ENCODE measurements at regions not wholly inside any gene's neighbourhood (a gene's known extent, or its start where the extent isn't known, plus 50 kb on each side); places are given as distances from the start of the nearest gene placed in this dataset.
"Not testable (repeated sequence)": the region's sequence is repeated elsewhere in the genome, so short reads cannot be mapped to it uniquely, and the experiment has no call there.

DNA sequence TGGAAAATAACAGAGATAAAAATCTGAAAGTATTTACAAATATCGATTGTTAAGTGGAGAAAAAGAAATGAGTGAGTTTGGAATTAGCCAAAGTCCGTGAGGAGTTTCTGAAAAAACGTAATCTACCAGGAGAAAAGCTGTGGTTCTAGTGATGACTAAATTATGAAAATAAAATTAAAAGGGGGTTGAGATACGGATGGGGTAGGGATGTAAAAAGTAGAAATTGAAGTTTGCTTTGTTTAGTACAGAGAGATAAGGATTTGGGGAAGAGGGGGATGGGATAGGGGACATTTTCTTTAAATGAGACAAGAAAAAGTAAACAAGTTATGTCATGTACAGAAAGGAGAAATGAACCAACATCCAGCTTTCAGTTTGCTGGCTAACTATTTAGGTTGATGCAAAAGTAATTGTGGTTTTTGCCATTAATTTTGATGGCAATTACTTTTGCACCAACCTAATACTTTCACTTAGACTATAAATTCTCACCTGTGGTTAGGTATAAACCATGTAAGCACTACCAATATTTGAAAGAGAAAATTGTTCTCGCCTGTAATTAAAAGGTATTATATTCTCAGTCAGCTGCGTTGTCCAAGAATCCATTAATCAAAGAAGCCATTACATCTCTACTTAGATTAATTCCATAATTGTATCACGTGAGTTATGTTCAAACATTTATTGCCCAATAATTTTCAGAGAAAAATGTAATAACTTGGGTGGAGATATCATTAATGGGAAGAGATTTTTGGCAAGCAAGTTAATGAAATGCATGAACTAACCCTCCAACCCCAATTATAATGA lies 143.0 kb upstream of the NRP1 start:
- ATAC-seq (ENCODE audit: poor library complexity) (no peak), DNase-seq (no peak)
- intact Hi-C loops (cut with DNase I): no loop called here

DNA sequence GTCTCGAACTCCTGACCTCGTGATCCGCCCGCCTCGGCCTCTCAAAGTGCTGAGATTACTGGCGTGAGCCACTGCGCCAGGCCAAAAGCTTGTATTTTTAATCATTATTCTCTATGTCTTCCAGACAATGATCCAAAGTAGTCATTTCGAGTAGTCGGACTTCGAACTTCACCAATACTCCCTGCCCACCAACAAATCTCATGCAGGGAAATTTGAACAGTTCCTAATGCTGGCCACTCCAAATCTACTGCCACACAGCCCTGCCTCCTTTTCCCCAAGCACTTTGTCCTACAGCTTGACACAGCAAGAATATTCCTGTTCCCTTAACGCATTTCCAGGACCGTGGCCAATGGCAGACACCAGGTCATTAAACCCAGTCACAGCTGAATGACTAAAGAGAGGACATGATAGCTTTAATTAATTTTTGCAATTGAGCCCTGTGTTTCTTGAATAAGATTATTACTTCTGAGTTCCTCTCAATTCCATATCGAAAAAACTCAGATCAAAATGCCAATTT lies 142.3 kb upstream of the NRP1 start:
- DNase-seq (no peak), ATAC-seq (ENCODE audit: poor library complexity) (peak; percentile 85)

DNA sequence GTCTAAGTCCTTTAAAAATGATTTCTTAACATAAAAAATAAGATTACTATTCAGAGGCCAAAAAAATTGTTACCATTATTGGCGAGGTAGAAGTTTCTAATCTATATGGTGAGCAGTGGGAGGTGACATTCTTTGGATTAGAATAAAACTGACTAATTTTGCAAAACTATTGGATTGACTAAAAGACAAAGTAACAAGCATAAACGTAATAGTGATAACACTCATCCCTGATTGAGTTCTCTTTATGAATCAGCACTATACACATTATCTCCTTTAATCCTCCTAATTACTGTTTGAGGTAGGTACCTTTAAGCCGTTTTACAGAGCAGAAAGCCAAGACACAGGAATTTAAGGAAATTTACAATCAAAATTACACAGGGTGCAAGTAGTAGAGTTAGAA lies 139.2 kb upstream of the NRP1 start:
- DNase-seq (no peak), ATAC-seq (ENCODE audit: poor library complexity) (no peak)
- intact Hi-C loops (cut with DNase I): no loop called here

More for the DNA sequence above, 142.3 kb upstream of the NRP1 start:
- intact Hi-C loops (cut with DNase I): no loop called here

DNA sequence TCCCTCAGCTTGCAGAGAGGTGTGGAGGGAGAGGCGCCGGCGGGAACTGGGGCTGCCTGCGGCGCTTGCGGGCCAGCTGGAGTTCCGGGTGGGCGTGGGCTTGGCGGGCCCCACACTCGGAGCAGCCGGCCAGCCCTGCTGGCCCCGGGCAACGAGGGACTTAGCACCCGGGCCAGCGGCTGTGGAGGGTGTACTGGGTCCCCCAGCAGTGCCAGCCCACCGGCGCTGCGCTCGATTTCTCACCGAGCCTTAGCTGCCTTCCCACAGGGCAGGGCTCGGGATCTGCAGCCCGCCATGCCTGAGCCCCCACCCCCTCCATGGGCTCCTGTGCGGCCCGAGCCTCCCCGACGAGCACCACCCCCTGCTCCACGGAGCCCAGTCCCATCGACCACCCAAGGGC lies 133.5 kb upstream of the NRP1 start:
- ATAC-seq (ENCODE audit: poor library complexity); intact Hi-C loops (cut with DNase I); DNase-seq: not testable (repeated sequence)

DNA sequence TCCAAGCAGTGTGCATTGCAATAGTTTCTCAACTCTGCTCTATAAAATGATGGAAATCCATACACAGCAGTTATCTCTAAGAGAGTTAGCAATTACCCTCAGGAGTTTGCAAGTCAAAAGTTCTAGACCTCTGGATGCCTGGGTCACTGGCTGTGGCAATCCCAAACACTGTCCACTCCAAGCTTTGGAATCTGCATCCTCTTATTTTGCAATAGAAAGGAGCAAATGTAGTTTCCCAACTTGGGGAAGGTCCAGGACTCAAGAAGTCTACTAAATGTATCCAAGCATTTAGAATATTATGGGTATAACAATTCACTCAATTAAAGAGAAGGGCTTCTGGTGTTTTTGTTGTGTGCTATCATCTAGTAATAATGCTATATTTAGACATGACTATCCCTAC lies 131.3 kb upstream of the NRP1 start:
- intact Hi-C loops (cut with DNase I): no loop called here
- ATAC-seq (ENCODE audit: poor library complexity): peak; percentile 48
- no peak for DNase-seq

DNA sequence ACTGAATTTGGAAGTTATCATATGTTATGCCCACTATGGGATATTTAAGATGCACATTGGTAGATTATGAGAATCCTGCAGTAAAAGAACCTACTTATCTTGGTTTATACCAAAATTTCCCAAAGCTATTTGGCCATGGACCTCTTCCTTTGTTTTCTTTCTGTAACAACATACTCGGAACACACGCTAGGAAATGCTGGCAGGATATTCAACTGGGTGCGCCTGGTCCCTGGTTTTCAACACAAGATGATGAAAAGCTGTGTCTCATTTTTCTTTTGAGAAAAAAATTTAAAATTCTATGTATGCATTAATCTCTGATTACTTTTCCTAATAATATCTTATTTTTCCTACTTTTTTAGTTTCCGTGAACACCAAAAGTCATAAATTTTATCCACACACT lies 128.5 kb upstream of the NRP1 start:
- no peak for ATAC-seq (ENCODE audit: poor library complexity)
- peak; percentile 48 for DNase-seq
- intact Hi-C loops (cut with DNase I): no loop called here

DNA sequence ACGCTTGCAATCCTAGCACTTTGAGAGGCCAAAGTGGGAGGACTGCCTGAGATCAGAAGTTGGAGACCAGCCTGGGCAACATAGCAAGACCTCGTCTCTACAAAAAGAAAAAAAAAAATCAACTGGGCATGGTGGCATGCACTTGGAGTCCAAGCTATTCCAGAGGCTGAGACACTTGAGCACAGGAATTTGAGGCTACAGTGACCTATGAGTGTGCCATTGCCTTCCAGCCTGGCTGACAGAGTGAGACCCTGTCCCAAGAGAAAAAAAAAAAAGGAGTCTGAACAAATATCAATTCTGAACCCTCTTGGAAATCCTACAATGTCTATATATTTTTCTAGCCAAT lies 126.8 kb upstream of the NRP1 start:
- intact Hi-C loops (cut with DNase I): no loop called here
- DNase-seq (no peak), ATAC-seq (ENCODE audit: poor library complexity) (peak; percentile 19)

DNA sequence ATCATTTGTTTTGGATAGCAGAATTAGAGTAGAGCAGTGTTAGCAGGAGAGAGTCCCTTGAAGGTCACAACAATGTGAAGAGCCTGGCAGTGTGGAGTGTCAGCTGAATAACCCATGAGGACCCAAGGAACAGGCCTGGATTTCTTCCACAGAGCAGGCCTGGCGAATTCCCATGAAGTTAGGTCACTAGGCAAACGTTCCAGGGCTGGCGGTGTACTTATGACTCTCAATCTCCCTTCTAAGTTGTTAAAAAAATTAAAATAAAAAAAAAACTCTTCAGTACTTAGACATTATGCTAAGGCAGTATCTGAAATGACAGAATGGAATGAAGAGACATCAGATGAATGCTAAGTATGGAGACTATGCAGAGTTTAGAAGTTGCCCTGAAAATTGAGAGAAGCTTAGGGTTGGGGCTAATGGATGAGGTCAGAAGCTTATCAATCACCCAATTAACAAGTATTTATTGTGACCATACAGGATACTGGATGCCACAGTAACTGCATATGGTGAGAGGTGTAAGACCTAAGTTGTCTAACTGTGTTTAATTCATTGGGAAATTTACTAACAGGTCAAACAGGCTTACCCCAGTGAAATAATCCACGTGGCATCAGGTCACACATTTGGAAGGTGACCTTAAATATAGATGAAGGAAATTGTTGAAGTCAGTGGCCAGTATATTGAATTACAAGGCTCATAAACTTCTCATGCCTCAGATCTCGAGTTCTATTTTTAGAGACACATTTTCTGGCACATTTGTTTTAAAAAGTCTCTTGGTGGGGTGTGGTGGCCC lies 126.2 kb upstream of the NRP1 start:
- DNase-seq: peak; percentile 77
- intact Hi-C loops (cut with DNase I): no loop called here
- peak; percentile 96 for ATAC-seq (ENCODE audit: poor library complexity)

DNA sequence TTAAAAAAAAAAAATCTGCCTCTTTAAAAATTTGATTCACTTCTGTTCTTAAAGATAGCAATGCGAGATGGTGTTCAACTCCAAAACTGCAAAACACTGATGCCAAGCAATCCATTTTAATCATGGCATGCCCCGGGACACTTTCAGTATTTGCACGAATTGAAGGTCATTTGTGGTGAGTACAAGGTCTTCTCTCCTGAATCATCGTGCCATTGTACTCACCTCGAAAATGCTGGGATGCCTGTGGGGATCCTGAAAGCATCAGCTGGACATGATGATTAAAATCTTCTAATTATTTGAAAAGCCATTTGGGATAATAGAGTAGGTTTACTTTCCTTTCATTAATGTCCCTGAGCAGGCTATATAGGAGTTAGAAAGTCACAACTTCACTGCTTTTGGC lies 125.1 kb upstream of the NRP1 start:
- ATAC-seq (ENCODE audit: poor library complexity): peak; percentile 10
- intact Hi-C loops (cut with DNase I): no loop called here
- no peak for DNase-seq

DNA sequence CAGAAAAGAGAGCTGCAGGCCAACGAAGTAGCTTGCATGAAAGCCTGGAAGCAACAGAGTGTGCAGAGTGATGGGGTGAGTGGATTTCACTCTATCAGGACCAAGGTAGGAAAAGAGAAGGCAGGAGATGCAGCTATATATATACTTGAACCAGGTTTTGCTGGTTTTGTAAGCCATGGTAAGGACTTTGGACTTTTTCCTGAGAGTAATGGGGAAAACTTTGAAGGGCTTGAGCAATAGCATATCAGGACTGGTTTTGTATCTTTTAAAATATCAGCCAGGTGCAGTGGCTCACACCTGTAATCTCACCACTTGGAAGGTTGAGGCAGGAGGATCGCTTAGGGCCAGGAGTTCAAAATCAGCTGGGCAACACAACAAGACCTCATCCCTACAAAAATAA lies 120.6 kb upstream of the NRP1 start:
- intact Hi-C loops (cut with DNase I): no loop called here
- ATAC-seq (ENCODE audit: poor library complexity) (no peak), DNase-seq (no peak)

DNA sequence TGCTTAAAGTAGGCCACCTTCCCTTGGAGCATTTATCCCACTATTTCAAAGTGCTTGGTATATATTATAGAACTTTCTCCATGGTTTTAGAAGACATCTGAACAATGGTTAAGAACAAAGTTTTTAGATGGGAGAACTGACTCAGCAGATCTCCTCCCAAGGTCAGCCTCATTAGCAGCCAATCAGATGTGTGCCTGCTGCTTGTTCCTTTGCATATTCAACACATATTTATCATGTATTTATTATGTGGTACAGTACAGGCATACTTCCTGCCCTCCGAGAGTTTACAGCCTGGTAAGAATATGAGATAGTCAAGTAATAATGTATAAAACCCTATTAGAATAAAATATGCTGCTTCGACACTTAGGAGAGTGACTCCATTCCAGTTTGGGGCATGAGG lies 120.1 kb upstream of the NRP1 start:
- no peak for ATAC-seq (ENCODE audit: poor library complexity)
- DNase-seq: no peak
- intact Hi-C loops (cut with DNase I): no loop called here

DNA sequence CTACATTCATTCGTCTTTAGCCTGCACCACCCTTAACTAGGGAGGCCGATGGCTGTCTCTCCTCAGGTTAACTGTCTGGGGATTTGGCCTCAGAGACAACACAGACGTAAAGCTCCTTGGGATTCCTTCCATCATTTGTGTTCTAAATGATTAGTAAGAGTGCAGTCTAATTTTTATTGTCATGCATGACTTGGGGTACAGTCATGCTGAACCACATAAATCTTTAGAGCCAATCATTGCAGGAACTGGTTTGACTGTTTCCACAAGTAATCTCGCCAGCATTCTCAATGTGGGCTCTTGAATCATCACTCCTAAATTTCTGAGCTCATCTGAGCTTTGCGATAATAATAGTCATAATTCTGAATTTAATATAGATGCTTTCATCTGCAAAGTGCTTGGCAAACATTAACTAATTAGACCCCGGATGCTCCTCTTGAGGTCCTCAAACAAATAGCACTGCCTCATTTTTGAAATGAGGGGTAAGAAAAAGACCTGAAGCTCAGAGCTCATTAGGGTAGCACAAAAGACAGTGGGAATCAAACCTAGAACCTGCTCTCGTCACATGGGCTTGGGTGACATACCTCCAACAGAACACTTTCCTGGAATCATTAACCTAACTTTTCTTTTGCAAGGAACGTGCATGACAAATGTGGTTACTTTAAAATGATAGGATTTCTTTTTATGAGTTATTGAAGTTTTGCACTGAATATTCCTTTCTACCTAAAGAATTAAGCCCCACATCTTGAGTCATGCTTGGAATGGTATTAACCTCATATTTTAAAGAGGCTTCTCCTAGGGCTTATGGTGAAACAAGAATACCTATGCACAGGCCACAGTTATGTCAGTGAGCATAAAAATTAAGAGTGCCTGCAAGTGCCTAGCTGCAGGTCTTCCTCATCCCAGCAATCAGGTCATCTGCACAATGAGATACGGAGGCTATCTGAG lies 118.9 kb upstream of the NRP1 start:
- ATAC-seq (ENCODE audit: poor library complexity) (no peak), DNase-seq (no peak)
- intact Hi-C loops (cut with DNase I): no loop called here

DNA sequence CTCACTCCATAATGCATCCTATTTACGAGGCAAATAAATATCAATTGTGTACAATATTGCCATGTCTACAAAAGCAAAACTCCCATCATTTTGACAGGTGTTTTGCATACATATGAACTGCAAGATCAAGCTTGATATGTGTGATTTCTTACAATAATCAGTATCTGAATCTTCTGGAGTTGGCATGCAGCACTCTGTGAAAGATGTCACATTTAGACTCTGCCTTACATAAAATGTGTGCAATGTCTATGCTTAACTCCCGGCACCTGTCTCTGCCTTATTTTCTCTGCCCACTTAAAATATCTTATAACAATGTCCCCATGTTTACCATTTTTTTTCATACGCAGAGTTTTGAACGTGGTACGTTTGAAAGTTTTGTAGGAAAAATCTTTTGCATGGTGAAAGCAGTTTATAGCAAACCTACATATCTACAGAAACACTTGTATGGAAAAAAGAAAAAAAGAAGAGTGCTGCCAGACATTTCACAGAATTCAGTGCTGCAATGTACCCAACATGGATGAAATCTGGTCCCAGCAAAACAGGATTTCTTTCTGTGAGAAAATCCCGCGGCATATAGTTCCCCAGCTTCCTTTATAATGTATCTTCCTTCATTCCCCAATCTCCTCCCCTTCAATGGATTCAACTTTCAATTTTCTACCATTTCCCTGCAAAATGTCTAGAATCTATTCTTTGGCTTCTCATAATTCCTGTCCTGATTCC lies 114.1 kb upstream of the NRP1 start:
- intact Hi-C loops (cut with DNase I): no loop called here
- DNase-seq (no peak), ATAC-seq (ENCODE audit: poor library complexity) (no peak)

DNA sequence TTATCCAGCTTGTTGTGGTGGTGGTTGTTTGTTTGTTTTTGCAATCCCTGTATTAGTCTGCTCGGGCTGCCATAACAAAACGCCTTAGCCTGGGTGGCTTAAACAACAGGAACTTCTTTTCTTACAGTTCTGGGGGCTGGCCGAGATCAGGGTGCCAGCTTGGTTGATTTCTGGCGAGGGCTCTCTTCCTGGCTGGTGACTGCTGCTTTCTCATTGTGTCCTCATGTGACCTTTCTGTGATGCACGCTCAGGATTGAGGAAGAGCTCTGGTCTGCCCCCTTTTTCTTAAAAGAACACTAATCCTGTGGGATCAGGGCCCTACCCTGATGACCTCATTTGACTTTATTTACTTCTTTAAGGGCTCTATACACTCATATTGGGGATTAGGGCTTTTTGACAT lies 107.1 kb upstream of the NRP1 start:
- intact Hi-C loops (cut with DNase I): no loop called here
- ATAC-seq (ENCODE audit: poor library complexity) (peak; percentile 63), DNase-seq (no peak)

DNA sequence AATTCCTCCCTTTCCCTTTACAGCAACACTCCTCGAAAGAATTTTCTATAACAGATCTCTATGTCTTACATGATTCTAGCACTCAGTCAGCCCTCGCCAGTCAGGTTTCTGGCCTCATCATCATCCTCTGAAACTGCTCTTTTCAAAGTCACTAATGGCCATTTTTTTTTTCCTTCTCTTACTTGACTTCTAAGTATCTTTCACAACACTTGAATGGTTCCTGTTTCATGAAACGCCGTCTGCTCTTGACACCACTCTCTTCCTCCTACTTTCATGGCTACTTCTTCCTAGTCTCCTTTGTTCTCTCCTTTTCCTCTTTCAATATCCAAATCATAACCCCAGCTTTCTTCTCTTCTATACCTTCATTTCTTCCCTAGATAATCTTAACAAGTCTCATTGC lies 100.5 kb upstream of the NRP1 start:
- intact Hi-C loops (cut with DNase I): no loop called here
- ATAC-seq (ENCODE audit: poor library complexity): no peak
- no peak for DNase-seq

DNA sequence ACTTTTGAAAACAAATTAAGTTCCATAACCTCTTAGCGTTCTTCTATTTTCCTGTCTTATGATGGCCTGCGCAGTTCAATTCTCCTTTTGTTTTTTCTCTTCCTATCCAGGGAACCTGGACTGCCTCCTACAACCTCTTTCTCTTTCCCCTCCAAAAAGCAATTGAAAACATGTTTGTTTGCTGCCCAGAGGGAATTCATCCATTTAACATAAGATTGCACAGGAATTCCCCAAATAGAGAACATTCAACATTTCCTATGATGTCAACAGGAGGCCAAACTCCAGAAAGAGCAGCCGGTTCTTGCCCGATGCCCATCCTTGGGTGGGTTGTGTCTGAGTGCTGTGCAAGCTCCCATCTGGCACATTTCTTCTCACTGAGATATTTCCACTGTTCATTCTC lies 94.2 kb upstream of the NRP1 start:
- intact Hi-C loops (cut with DNase I): no loop called here
- DNase-seq (no peak), ATAC-seq (ENCODE audit: poor library complexity) (no peak)

DNA sequence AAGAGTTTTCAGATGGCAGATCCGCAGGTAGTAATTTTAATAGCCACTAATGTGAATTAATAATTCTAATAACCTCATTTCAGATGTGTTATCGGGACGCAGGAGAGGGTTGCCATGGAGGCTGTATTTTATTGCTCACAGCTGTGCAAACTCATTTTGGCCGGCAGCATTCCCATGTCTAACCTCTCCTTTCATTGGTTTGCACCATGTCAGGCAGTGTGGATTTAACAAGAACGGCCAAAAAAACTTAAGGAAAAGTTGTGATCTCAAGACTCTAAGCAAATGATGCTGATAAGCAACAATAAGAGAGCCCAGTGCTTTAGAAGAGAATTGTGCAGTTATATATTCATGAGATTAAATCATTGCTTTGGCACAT lies 88.7 kb upstream of the NRP1 start:
- ATAC-seq (ENCODE audit: poor library complexity) (peak; percentile 73), DNase-seq (no peak)
- intact Hi-C loops (cut with DNase I): no loop called here

DNA sequence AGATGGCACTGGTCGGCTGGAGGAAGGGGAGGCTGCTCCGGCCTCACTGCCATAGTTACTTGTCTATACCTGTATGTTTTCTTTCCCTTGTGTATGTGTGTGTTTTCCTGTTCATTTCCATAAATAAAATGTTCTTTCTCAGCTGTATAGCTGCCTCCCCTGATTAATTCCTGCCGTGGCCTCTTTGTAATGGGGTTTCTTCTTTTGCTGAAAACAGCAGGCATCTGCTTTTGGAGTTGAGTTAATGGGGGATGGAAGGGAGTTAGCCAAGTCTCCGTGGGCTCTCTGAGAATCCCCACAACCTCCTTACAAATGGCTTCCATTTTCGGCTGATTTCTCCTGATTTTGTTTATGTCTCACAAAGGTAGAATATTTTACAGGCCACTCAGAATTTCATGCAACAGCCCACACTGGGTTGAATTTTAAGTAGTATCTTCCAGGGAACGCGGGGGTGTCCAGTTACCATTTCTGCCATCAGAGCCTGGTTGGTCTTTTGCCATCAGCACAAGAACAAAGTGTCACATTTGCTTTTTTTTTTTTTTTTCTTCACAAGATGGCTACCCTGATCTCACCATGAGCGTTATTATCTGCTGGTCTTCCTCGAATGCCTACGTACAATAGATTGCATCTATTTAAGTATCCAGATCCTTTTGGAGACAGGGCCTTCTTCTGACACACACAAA lies 88.1 kb upstream of the NRP1 start:
- ATAC-seq (ENCODE audit: poor library complexity) (no peak), DNase-seq (no peak)
- intact Hi-C loops (cut with DNase I): no loop called here
